Muscle layer of duodenum (tissue), 2 donors: ENCODE measurements at regions not wholly inside any gene's neighbourhood (a gene's known extent, or its start where the extent isn't known, plus 50 kb on each side); places are given as distances from the start of the nearest gene placed in this dataset.
"Not testable (repeated sequence)": the region's sequence is repeated elsewhere in the genome, so short reads cannot be mapped to it uniquely, and the experiment has no call there.

ENCODE experiments used
- H3K27ac ChIP-seq: one replicate; pipeline ENCODE4 v1.7.0; 2013; ENCODE audit warnings: mild to moderate bottlenecking, low read length
- H3K27me3 ChIP-seq: one replicate; pipeline ENCODE4 v1.7.0; 2013; ENCODE audit warnings: low read depth, mild to moderate bottlenecking, control low read depth, low read length
- H3K36me3 ChIP-seq, 2 donors: one replicate each; pipeline ENCODE4 v1.7.0; 2013; ENCODE audit warnings: low read length in 2 of 2, control low read depth in 1 of 2, mild to moderate bottlenecking in 1 of 2; ENCODE audit not compliant: insufficient read depth in 2 of 2, control insufficient read depth in 1 of 2
- H3K4me1 ChIP-seq, 2 donors: one replicate each; pipeline ENCODE4 v1.7.0; 2013; ENCODE audit warnings: low read length in 2 of 2, mild to moderate bottlenecking in 2 of 2, control low read depth in 1 of 2, moderate library complexity in 1 of 2; ENCODE audit not compliant: insufficient read depth in 2 of 2, control insufficient read depth in 1 of 2
- H3K4me3 ChIP-seq, 2 donors: one replicate each; pipeline ENCODE4 v1.7.0; 2013; ENCODE audit warnings: low read length in 2 of 2, low read depth in 1 of 2, mild to moderate bottlenecking in 1 of 2
- H3K9me3 ChIP-seq, 2 donors: one replicate each; pipeline ENCODE4 v1.7.0; 2013; ENCODE audit warnings: low read length in 2 of 2, control low read depth in 1 of 2, mild to moderate bottlenecking in 1 of 2; ENCODE audit not compliant: control insufficient read depth in 1 of 2
- donor health status: healthy.

DNA sequence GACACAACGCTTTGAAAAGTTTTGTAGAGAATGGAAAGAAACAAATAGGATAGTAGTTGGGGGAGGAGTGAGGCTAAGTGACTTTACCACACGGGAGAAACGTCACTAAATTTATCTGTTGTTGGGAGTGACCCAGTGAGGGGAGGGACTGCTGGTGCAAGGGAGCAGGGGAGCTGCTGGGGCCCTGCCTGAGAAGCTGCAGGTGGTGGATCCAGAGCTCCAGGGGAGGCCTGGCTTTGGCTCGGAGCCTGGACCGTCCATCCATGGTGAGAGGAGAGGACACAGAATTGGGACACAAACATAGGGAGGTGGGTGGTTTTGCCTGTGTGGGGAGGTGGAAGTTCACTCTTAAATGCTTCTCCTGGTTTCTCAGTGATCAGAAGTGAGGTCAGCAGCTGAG, 107.6 kb downstream of the GOSR1 start:
- no peaks in the 10 kb centered on the region for H3K4me1 ChIP-seq
- no peaks in the 10 kb centered on the region for H3K36me3 ChIP-seq
- no peak overlapping the region for H3K27ac ChIP-seq
- H3K27me3 ChIP-seq, result no peaks in the 10 kb centered on the region
- H3K9me3 ChIP-seq, result no peaks in the 10 kb centered on the region
- H3K4me3 ChIP-seq, result no peak overlapping the region

GRCh38 chr17:30580916-30581315, 103.7 kb downstream of the GOSR1 start:
- no peaks in the 10 kb centered on the region for H3K27me3 ChIP-seq
- no peaks in the 10 kb centered on the region for H3K36me3 ChIP-seq
- no peak overlapping the region for H3K4me3 ChIP-seq
- H3K4me1 ChIP-seq, result no peaks in the 10 kb centered on the region
- no peak overlapping the region for H3K27ac ChIP-seq
- no peaks in the 10 kb centered on the region for H3K9me3 ChIP-seq

DNA sequence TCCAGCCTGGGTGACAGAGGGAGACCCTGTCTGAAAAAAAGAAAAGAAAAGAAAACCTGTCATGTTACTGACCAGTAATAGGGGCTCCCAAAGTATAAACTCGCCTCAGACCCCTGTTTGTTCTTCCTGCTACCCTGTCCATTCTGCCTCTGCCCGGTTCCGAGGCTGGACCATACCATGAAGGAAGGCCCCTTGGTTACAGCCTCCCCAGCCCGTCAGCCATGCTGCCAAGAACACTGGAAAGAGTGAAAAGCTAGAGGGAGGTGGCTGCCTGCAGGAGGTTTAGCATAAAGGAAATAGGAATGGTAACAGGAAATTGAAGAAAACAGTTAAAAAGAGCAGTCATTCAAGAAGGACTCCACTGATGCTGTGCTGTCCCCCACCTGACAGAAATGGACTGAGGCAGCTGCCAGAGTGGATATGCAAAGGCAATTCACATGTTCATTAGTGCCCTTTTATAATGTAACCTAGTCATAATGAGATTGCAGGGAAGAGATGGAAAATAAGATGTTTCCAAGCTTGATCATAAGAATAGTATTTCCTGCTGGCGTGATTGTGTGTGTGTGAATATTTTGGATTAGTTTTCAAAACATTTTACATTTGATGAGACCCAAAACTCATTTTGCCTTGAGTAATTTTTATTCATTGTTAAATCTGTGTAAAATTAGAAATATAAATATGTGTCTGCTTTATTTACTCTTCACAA, 102.6 kb downstream of the GOSR1 start:
- Histone ChIP-seq H3K27ac (no peak overlapping the region), H3K4me3 (no peak overlapping the region), H3K36me3 (no peaks in the 10 kb centered on the region), H3K27me3 (no peaks in the 10 kb centered on the region), H3K9me3 (no peaks in the 10 kb centered on the region), H3K4me1 (no peaks in the 10 kb centered on the region)

DNA sequence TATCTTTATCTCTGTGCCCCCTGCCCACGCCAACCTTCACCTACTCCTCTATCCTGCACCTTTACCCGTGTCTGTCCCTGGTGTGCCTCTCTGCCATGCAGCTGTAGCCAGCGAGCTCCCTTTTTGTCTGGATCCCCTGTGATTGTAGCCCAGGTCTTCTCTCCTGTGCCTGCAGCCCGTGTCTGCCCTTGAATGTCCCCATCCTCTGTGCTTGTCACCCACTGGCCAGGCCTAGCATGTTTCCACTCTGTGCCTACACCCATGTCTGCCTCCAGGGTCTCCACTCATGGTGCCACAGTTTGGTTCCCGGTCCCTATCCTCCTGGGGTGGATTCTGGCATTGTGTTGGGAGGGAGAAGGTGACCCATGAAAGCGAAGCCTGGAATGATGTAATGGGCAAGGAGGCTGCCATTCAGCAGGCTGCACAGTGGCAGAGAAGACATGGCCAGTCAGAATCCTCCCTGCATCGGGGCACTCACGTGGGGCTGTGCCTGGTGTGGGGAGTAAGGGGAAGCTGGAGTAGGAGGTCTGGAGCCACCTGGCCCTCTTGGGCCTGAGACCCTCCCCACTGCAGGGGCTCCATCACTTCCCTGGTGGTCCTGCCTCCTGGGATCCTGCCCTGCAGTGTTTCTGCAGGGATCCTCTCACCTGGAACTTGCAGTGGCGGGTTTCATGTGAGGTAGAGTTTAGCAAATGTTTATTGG, 101.0 kb downstream of the GOSR1 start:
- H3K9me3 ChIP-seq, H3K4me1 ChIP-seq, H3K27ac ChIP-seq, H3K4me3 ChIP-seq, H3K27me3 ChIP-seq, H3K36me3 ChIP-seq: not testable (repeated sequence)
